COLO829 (cell line): ENCODE measurements at regions not wholly inside any gene's neighbourhood (a gene's known extent, or its start where the extent isn't known, plus 50 kb on each side); places are given as distances from the start of the nearest gene placed in this dataset.
"Not testable (repeated sequence)": the region's sequence is repeated elsewhere in the genome, so short reads cannot be mapped to it uniquely, and the experiment has no call there.

Source experiments
- DNase-seq: peaks from one replicate; pipeline ENCODE4 v3.0.0; 2012; ENCODE audit warnings: low spot score

DNA sequence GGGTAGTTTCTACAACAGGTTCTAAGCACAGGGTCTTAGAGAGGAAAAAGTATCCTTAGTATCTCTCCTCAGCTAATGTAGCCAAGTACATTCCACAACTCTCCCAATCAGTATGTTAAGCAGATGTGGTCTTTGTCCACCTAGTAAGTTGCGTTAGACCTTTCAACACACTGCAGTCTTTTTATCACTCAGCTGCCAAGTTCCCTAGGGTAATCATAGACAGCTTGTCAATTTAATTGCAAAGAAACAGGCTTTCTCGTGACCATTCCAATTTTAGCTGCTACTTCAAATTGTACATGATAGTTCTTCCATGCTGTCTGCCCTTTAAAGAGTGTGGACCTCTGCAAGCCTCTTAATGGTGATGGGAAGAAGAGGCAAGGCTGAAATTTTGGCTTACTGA lies 211.8 kb upstream of the PKN2 start:
- no peak for DNase-seq

DNA sequence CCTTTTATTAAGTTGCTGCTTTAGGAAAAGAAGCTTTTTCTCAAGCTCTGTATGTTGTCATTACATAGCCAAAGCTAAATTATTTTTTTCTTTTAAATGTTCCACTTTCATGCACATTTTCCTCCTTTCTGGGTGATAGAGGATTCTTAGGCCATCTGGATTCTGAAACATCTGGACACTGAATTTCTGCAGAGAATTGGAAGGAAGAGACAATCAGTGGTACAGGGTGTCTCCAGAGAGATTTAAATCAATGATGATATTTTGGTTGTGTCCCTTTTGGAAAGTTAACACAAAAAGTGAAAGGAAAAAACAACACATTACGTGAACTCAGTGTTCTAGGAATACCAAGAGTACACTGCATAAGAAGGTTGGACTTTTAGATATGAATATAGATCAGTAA lies 211.4 kb upstream of the PKN2 start:
- no peak for DNase-seq

DNA sequence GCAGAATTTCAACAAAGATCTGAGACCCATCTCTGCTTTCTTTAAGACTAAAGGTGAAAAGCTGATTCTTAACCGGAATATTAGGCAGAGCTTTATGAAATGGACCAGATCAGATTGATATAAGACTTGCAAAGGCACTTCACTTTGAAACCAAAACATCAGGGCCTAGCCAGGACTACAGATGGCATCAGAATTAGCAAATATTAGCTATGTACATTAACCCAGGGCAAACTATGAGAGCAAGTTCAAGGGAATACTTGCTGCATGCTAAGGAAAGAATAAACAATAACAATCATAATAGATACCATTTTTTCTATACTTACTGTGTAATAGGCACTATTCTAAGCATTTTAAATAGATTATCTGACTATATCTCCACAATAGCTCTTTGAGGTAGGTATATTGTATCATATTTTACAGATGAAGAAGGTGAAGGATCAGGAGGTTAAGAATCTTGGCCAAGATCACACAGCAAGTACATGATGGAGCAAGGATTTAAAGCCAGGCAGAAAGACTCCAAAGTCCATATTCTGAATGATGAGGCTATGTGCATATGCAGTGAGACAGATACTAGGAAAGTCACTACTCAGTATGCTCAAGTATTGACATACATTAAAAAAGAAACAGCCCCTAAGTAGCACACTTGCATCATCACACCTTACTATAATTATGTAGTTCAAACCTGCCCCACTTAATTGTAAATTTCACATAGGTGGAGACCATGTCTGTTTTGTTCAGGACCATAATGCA lies 209.3 kb upstream of the PKN2 start:
- DNase-seq = no peak

DNA sequence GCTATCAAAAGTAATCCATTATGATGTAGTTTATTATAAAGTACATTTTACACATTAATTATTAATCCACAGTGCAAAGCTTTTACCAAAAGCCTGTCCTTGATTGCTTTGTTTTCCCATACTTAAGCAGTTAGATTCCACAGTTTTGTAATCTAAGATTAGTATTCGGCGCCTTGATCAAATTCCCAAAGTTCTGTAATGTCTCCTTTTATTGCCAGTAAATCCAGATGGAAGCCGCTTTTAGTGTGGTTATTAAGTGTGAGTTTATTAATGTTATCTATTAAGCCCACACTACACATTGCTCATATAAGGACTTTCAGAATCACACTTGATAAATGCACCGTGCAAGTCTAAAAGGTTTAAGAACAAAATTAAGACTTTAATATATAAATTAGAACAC lies 199.2 kb upstream of the PKN2 start:
- DNase-seq = no peak

DNA sequence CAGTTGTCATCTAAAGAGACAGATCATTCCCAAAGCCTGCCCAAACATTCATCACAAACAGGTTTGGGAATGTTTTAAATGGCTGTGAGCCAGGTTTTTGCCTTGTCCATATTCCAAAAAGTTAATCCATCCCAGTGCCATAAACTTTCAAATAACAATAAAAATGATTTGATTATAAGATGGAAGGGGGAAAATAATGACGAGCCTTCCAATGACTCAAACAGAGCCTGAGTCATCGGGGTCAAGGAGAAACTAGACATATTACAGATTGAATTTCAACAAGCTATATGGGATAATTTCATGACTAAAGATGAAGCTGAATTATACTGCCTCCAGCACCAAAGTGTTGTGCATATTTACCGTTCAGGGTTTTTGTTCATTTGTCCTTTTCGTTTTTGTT lies 195.8 kb upstream of the PKN2 start:
- DNase-seq = peak; percentile 1

DNA sequence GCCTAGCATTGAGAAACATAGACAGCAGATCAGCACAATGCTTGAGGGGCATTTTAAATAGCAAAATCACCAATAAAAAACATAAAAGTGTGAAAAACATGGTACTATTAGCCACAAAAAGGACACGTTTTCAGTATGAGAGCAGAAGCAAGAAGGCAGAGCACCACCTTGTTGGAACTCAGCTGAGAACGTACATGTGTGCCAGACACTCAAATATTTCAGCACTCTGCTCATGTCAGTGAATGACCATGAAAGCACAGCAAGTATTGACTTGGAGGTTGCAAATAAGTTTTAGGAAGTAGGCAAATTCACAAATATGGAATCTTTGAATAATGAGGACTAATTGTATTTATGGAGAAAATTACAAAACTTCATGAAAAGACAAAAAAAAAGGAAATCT lies 193.4 kb upstream of the PKN2 start:
- no peak for DNase-seq

DNA sequence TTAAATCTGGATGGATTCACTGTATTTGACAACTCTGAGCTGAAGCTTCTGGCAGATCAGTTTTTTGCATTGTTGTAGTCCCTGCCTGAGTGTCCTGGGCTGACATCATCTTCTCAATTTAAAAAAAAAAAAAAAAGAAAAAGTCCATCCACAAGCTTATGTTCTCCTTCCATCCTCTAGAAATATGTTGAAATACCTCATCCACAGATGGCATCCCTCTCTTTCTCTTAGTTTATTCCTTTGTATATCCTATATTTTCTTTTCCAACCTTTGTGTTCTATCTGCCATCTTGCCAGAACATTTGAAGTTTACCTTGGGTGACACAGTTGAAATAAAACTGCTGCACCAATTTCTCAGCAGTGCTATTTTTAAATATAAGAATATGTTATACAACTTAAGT lies 184.4 kb upstream of the PKN2 start:
- DNase-seq = no peak

DNA sequence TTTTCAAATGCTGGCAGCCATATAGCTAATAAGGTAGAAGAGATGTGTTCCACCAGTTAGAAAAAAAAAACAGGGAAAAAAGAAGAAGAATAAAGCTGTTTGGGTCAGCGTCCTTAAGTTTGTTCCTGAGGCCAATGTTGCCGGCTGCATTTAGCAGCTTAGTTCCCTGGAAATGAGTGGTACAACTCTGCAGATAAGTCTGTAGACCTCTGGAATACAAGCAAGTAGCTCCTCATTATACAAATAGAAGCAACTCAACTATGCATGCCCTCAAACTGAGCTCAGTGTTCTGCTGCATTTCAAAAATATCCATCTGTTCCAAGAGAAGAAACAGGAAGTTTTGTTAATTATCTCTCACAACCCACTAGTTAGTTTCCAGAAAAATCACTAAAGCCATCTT lies 181.2 kb upstream of the PKN2 start:
- DNase-seq = no peak

GRCh38 chr1:88503646-88504045 lies 180.4 kb upstream of the PKN2 start:
- no peak for DNase-seq

GRCh38 chr1:88504601-88505000 lies 179.5 kb upstream of the PKN2 start:
- DNase-seq = no peak

DNA sequence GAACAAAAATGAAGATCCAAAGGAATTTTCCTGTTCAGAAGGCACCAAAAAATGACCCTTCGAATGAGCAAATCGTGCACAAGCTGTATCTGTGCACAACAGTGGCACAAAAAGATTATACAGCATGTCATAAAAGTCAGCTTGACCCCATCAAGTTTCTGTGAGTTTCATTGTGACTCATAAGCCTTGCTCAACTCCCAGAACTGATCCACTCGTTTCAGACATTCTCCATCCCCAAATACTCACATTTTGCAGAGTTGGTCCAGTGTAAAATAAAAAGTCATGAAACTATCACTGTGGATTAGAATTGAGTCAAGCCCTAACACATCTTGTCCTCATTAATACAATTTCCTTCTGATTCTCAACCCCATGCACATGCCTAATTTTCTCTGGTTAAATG lies 174.7 kb upstream of the PKN2 start:
- no peak for DNase-seq

DNA sequence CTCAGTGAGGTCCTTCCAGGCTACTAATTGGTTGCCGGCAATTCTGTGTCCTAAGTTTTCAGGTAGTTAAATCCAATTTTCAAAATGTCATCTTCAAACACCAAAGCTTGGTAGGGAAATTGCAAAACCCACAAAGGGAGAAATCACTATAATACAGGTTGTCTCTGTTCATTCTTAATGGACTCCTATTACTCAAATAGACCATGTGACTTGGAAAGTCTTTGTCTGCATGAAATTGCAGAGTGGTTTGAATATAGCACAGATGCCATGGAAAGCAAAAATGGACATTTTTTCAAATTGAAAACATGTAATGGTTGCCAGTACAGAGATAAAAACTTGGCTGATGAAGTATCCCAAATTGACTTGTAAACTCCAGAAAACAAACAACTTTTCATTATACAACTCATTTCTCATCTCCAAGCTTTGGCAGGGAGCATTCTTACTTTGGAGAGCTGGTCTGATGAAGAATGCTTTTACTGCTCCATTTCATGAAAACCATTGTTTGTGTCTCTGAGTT lies 169.5 kb upstream of the PKN2 start:
- no peak for DNase-seq

GRCh38 chr1:88517499-88517898 lies 166.6 kb upstream of the PKN2 start:
- DNase-seq = not testable (repeated sequence)

DNA sequence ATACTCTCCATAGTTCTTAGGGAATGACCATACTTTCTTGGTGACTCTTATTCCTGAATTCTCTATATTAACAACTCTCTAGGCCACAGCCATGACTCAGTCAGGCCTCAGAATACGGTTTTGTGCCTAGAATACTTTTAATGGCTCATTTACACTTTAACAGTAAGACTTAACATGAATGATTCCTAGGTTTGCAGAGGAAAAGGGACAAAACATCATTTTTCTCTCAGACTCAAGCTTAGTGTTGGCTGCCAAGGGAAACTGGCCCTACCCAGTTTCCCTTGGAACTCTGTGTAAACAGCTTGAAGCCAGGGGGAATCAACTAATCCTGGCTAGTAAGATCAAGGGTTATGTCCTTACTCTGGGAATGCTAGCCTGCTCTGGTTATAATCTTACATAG lies 164.9 kb upstream of the PKN2 start:
- no peak for DNase-seq

DNA sequence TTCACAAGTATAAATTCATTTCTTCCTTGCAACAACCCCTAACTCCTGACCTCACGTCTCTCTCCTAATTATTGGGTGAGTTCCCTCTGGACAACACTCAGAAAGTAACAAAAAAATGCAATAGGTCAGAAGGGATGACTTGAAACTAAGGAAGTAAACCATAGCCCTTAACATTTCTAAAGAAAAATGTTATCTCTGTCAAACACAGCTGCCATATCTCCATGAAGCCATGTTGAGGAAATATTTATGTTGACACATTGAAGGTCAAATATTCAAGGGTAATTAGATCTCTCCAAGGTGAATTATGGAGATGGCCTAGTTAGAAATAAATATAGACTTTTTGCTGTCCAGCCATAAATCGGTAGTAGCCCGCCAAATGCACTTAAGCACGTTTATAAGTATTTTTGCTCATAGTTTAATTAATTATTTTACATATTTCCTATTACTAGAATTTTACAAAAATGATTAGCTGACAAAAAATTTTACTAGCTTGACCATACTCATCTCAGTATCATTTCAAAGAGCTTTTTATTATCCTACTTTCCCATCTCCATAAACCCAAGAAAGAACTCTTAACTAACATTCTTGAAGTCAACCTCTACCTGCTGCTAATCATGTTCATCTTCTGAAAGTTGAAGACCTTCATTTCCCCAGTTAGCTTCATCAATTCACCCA lies 160.1 kb upstream of the PKN2 start:
- DNase-seq = no peak

GRCh38 chr1:88526456-88526855 lies 157.6 kb upstream of the PKN2 start:
- no peak for DNase-seq

DNA sequence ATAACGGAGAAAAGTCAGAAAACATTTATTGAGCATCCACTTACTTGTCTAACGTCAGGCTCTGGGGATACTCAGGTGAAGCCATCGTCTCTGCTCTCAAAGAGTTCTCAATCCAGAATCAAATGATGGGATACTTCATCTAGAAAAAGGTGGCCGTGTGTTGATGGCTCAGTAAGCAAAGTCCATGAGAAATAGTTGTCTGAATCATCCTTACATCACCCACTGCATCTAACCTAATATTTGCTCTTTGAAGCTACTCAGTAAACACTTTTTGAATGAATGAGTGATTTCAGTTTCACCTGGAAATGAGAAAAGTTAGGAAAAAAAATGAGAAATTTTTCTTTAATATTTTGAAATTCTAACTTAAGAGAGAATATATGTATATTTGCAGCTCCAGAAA lies 155.3 kb upstream of the PKN2 start:
- DNase-seq = no peak

DNA sequence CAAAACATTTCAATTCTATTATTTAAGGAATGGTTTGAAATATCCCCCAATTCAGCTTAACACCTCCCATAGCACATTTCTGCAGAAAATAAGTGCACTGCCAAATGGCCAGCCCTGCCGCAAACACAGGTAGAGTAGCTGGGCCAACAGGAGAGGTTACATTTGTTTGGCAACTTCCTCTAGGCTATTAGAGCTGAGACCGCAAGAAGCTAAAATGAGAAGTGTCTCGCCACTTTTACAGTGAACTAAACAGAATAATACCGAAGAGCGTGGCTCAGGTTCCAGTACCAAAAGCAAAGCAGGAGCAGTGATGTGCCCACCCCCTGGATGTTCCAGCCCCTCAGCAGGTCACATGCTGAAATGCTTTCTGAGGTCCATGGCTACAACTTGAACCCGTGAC lies 154.5 kb upstream of the PKN2 start:
- no peak for DNase-seq

DNA sequence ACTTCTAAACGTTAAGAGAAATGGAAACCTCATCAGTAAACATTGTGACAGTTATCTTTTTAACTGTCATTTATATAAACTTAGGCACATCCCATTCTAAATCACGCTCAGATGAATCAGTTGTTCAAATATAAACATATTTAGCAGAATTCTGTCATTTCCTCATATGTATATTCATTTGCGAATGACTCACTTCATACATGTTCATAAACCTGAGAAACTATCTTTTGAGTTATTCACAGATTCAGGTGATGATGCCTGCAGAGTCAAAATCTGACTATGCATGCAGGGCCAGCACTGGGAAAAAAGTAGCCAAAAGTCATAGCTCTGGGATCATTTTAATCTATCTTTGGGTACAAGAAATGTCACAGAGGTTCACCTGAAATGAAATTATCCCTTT lies 153.8 kb upstream of the PKN2 start:
- no peak for DNase-seq

GRCh38 chr1:88537787-88538186 lies 146.3 kb upstream of the PKN2 start:
- DNase-seq = no peak

DNA sequence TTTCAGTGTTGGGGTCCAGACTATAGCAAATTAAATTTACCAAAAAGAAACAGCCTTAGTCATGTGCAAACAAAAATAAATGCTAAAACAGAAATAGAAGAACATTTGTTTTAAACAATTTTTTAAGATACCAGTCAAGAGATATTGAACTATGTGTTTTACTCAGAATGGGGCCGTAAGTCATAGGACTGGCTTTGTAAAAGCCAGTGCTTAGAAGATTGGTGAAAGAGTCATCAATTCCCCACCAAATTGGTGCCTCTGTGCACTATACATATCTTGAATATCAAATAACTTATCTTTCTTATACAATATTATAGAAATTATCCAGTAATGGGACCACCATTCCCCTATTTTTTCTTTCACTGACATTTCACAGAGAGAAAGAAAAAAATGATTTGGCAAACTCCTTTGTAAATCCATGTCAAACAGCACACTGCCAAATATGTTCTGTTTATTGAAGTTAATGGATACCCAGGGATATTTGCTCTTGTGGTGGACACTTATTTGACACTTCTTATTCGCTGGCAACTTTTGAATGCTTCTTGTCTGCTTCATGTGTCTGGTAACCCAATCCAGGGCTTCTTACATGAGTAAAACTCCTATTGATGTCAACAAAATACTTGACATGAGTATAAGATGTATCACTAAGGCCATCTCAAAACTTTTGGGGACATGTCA lies 145.7 kb upstream of the PKN2 start:
- DNase-seq = no peak

GRCh38 chr1:88540255-88540654 lies 143.8 kb upstream of the PKN2 start:
- DNase-seq = no peak

- no peak for DNase-seq
Measured at GRCh38 chr1:88541596-88541995, 142.5 kb upstream of the PKN2 start.
